ENCODE measurements at regions not wholly inside any gene's neighbourhood (a gene's known extent, or its start where the extent isn't known, plus 50 kb on each side); places are given as distances from the start of the nearest gene placed in this dataset.

- TF ChIP-seq POLR2A (IDR thresholded peaks at IDR 0.05; ENCODE audit: low read length) = no peak
- no peak for TF ChIP-seq GATA1 (IDR thresholded peaks at IDR 0.05; ENCODE audit: low read depth, low read length)
Measured at GRCh38 chr21:31405604-31406003, 61.5 kb upstream of the TIAM1 start.

All from erythroblast (primary cell).